HepG2 (cell line): ENCODE measurements at regions not wholly inside any gene's neighbourhood (a gene's known extent, or its start where the extent isn't known, plus 50 kb on each side); places are given as distances from the start of the nearest gene placed in this dataset.

Experiments
- ATAC-seq: fragments of 200-7000 bp; cut with Tn5 transposase; 3 replicates; pipeline ENCODE4 v1.9.1; 2020; ENCODE audit warnings: mild to moderate bottlenecking, moderate library complexity
- BruUV-seq: library from RNA; stranded (reverse); fragments of 400-500 nt; replicated peaks from 2 replicates; lab custom pipeline; 2021; lab: Mats Ljungman, UMichigan
- CTCF ChIA-PET: fragments of 300-600 bp; formaldehyde crosslinking; extraction: SDS; loops from one replicate; lab custom pipeline; 2021; ENCODE audit warnings: low total read pairs, inconsistent platforms, low intra/inter-chr PET ratio; lab: Yijun Ruan, JAX
- POLR2A ChIA-PET: fragments of 350-600 bp; sonication (Branson Sonifier 250); formaldehyde crosslinking; loops from one replicate; lab custom pipeline; 2020; ENCODE audit warnings: antibody characterized with exemption, inconsistent platforms; lab: Yijun Ruan, JAX
- DNase-seq: peaks from one replicate; pipeline ENCODE4 v3.0.0-alpha.2; 2015; ENCODE audit warnings: low spot score
- FAIRE-seq: peaks from 3 replicates; lab custom pipeline; 2011; peaks lifted over from hg19 to GRCh38; lab: Jason Lieb, UNC
- H2AFZ ChIP-seq: one replicate; pipeline ENCODE4 v1.6.1; 2011; ENCODE audit warnings: low read length, inconsistent platforms
- H3K27ac ChIP-seq: fragments of 300-600 bp; 3 replicates; pipeline ENCODE4 v1.8.0; 2011; ENCODE audit warnings: mixed run types, mild to moderate bottlenecking, mixed read lengths, low read length, inconsistent platforms; ENCODE audit not compliant: insufficient read depth; ENCODE audit errors: extremely low read length
- H3K27me3 ChIP-seq, 2 experiments: fragments of 200-600 bp in 1 of 2; 2 replicates in 1 of 2; 3 replicates in 1 of 2; pipeline versions ENCODE4 v1.6.0 to v1.8.0; 2011; ENCODE audit warnings: low read length in 2 of 2, mild to moderate bottlenecking in 2 of 2, moderate library complexity in 2 of 2, inconsistent platforms in 1 of 2; ENCODE audit not compliant: insufficient read depth in 2 of 2, control insufficient read depth in 1 of 2
- H3K36me3 ChIP-seq, 2 experiments: fragments of 200-600 bp in 1 of 2; replicated peaks in 1 of 2; 2 replicates in 1 of 2; 3 replicates in 1 of 2; pipeline versions ENCODE4 v1.5.1 to v1.8.0; 2011; ENCODE audit warnings: low read length in 2 of 2, inconsistent platforms in 1 of 2; ENCODE audit not compliant: insufficient read depth in 2 of 2, control insufficient read depth in 1 of 2
- H3K4me1 ChIP-seq: 2 replicates; pipeline ENCODE4 v1.5.1; 2012; ENCODE audit warnings: low read length, inconsistent platforms; ENCODE audit not compliant: insufficient read depth
- H3K4me2 ChIP-seq: 2 replicates; pipeline ENCODE4 v1.6.0; 2011; ENCODE audit warnings: low read depth, low read length, inconsistent platforms
- H3K4me3 ChIP-seq, 3 experiments: fragments of 200-600 bp in 1 of 3; sonication (generic), shearing (Covaris generic) in 1 of 3; replicated peaks in 1 of 3; 2 replicates each; pipeline ENCODE4 v1.5.1; 2011 to 2016; ENCODE audit warnings: low read length in 3 of 3, inconsistent platforms in 2 of 3, low read depth in 2 of 3, mild to moderate bottlenecking in 2 of 3, control low read depth in 1 of 3, mixed read lengths in 1 of 3; ENCODE audit not compliant: insufficient read depth in 1 of 3
- H3K79me2 ChIP-seq: one replicate; pipeline ENCODE4 v1.6.1; 2011; ENCODE audit warnings: low read length, inconsistent platforms; ENCODE audit not compliant: insufficient read depth
- H3K9ac ChIP-seq: 2 replicates; pipeline ENCODE4 v1.6.0; 2011; ENCODE audit warnings: mild to moderate bottlenecking, low read depth, low read length, inconsistent platforms; ENCODE audit not compliant: insufficient read depth
- H3K9me3 ChIP-seq: 2 replicates; pipeline ENCODE4 v1.5.1; 2012; ENCODE audit warnings: mild to moderate bottlenecking, low read length
- H4K20me1 ChIP-seq: 2 replicates; pipeline ENCODE4 v1.6.0; 2011; ENCODE audit warnings: inconsistent platforms, mild to moderate bottlenecking, low read length, moderate library complexity; ENCODE audit not compliant: insufficient read depth
- ATRX ChIP-seq: sonication (generic); formaldehyde crosslinking; IDR thresholded peaks from 2 replicates; pipeline ENCODE4 v1.4.0; 2020; ENCODE audit warnings: missing genetic modification reagents, borderline replicate concordance
- ELF3 ChIP-seq: IDR thresholded peaks from 2 replicates; pipeline ENCODE4 v1.6.1; 2016; ENCODE audit warnings: missing genetic modification reagents, missing compliant biosample characterization
- HNRNPLL ChIP-seq: fragments of 200-400 bp; formaldehyde crosslinking; IDR thresholded peaks from 2 replicates; pipeline ENCODE4 v1.6.1; 2017; ENCODE audit warnings: mild to moderate bottlenecking, low read depth, low read length; ENCODE audit not compliant: poor library complexity, severe bottlenecking
- MED13 ChIP-seq: sonication (generic); formaldehyde crosslinking; IDR thresholded peaks from 2 replicates; pipeline ENCODE4 v1.5.0; 2020; ENCODE audit warnings: missing genetic modification reagents
- YEATS4 ChIP-seq: sonication (generic); formaldehyde crosslinking; IDR thresholded peaks from 2 replicates; pipeline ENCODE4 v1.4.0; 2020; ENCODE audit warnings: missing genetic modification reagents, borderline replicate concordance
- ZNF292 ChIP-seq: sonication (generic); formaldehyde crosslinking; IDR thresholded peaks from 2 replicates; pipeline ENCODE4 v1.8.1; 2022; ENCODE audit warnings: mild to moderate bottlenecking, low read depth, missing genetic modification reagents, borderline replicate concordance
- ZNF44 ChIP-seq: sonication (generic); formaldehyde crosslinking; IDR thresholded peaks from 2 replicates; pipeline ENCODE4 v1.5.1; 2020; ENCODE audit warnings: mild to moderate bottlenecking, missing genetic modification reagents
- ZNF644 ChIP-seq: IDR thresholded peaks from 2 replicates; pipeline ENCODE4 v1.6.1; 2016; ENCODE audit warnings: low read depth
- ZNF788 ChIP-seq: sonication (generic); formaldehyde crosslinking; IDR thresholded peaks from 2 replicates; pipeline ENCODE4 v1.5.0; 2020; ENCODE audit warnings: mild to moderate bottlenecking, missing genetic modification reagents, borderline replicate concordance
- ZSCAN22 ChIP-seq: sonication (generic); formaldehyde crosslinking; IDR thresholded peaks from 2 replicates; pipeline ENCODE4 v1.4.0; 2020; ENCODE audit warnings: mild to moderate bottlenecking, missing genetic modification reagents
- WGBS: methylation state at CpG from one replicate; pipeline ENCODE4 v1.1.6; 2017; ENCODE audit warnings: low lambda C conversion rate; 5-methylcytosine and 5-hydroxymethylcytosine counted together
- in situ Hi-C: cut with HindIII; loops from 2 replicates; pipeline ENCODE4 v1.10.0; 2017; ENCODE audit warnings: low pct_unique_long_range_greater_than_20kb; ENCODE audit not compliant: extremely low pct_ligation_motif_present
- intact Hi-C: fragments of 100-400 bp; cut with micrococcal nuclease; formaldehyde crosslinking; loops from one replicate; pipeline ENCODE4 v1.10.0; 2022; ENCODE audit not compliant: unreplicated experiment
- TF ChIP-seq, protein P1 (sequence below): sonication (generic); formaldehyde crosslinking; IDR thresholded peaks from 2 replicates; pipeline ENCODE4 v1.9.0; 2022; ENCODE audit warnings: low read depth, missing genetic modification reagents

DNA sequence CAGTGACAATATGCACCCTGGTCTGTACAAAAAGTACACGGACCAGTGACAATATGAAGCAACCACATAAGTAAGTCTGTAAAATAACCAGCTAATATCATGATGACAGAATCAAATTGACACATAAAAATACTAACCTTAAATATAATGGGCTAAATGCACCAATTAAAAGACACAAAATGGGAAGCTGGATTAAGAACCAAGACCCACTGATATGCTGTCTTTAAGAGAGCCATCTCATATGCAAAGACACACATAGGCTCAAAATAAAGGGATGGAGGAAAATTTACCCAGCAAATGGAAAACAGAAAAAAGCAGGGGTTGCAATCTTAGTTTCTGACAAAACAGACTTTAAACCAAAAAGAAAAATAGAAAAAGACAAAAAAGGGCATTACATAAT is 70.4 kb upstream of the VCAM1 start:
- Histone ChIP-seq H3K4me1 (no peaks in the 10 kb centered on the region), H3K9me3 (no peaks in the 10 kb centered on the region), H2AFZ (no peak overlapping the region), H3K4me2 (no peak overlapping the region), H3K27me3 (no peaks in the 10 kb centered on the region), H3K9ac (no peak overlapping the region), H3K36me3 (no peaks in the 10 kb centered on the region), H3K79me2 (no peaks in the 10 kb centered on the region), H3K27ac (no peak overlapping the region), H4K20me1 (no peaks in the 10 kb centered on the region), H3K4me3 (no peak overlapping the region)
- ATAC-seq (no peak), DNase-seq (no peak), FAIRE-seq (no peak)
- CTCF ChIA-PET = no interaction called here
- TF ChIP-seq YEATS4 (CRISPR knock-in tag) = no peak
- no peak for TF ChIP-seq ZNF292 (CRISPR knock-in tag)
- no peak for TF ChIP-seq ZNF44 (CRISPR knock-in tag)
- TF ChIP-seq HNRNPLL = no peak
- no peak for TF ChIP-seq ZSCAN22
- no peak for TF ChIP-seq MED13 (CRISPR knock-in tag)
- TF ChIP-seq ATRX (CRISPR knock-in tag) = no peak
- TF ChIP-seq ELF3 (CRISPR knock-in tag) = no peak
- no peak for TF ChIP-seq ZNF788 (CRISPR knock-in tag)
- no peak for TF ChIP-seq ZNF644 (CRISPR knock-in tag)
- TF ChIP-seq, protein P1, sequence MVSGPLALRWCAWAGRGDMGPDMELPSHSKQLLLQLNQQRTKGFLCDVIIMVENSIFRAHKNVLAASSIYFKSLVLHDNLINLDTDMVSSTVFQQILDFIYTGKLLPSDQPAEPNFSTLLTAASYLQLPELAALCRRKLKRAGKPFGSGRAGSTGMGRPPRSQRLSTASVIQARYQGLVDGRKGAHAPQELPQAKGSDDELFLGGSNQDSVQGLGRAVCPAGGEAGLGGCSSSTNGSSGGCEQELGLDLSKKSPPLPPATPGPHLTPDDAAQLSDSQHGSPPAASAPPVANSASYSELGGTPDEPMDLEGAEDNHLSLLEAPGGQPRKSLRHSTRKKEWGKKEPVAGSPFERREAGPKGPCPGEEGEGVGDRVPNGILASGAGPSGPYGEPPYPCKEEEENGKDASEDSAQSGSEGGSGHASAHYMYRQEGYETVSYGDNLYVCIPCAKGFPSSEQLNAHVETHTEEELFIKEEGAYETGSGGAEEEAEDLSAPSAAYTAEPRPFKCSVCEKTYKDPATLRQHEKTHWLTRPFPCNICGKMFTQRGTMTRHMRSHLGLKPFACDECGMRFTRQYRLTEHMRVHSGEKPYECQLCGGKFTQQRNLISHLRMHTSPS (CRISPR knock-in tag) = no peak
- POLR2A ChIA-PET = no interaction called here
- BruUV-seq = no TSS peak
- intact Hi-C loops = no loop called here
- in situ Hi-C loops = no loop called here
- WGBS = 6% methylated on average over 1 of the region's 1 CpG
